Non-pigmented ciliary epithelial cell (primary cell): ENCODE measurements at regions not wholly inside any gene's neighbourhood (a gene's known extent, or its start where the extent isn't known, plus 50 kb on each side); places are given as distances from the start of the nearest gene placed in this dataset.
A peak's percentile ranks its signal among the peaks of the same experiment; 100 is the strongest.

Experiments used
- DNase-seq: peaks from one replicate; pipeline ENCODE4 v3.0.0-alpha.2; 2010; ENCODE audit warnings: low read depth

- DNase-seq: no peak
These were observed 1694.4 kb downstream of the EFNB2 start for GRCh38 chr13:104841110-104841509.

- no peak for DNase-seq
These were observed 1697.7 kb downstream of the EFNB2 start for GRCh38 chr13:104837756-104838155.

- DNase-seq: no peak
These were observed 1702.2 kb downstream of the EFNB2 start for GRCh38 chr13:104833221-104833620.

GRCh38 chr13:104832231-104832630, 1703.2 kb downstream of the EFNB2 start:
- DNase-seq: no peak

GRCh38 chr13:104831831-104832230, 1703.6 kb downstream of the EFNB2 start:
- DNase-seq: no peak

- DNase-seq: no peak
These were observed 1711.8 kb downstream of the EFNB2 start for GRCh38 chr13:104823709-104824108.

GRCh38 chr13:104823071-104823470, 1712.4 kb downstream of the EFNB2 start:
- DNase-seq: no peak

- DNase-seq: no peak
These were observed 1718.2 kb downstream of the EFNB2 start for GRCh38 chr13:104817271-104817670.

- DNase-seq: no peak
These were observed 1718.7 kb downstream of the EFNB2 start for GRCh38 chr13:104816726-104817125.

GRCh38 chr13:104810242-104810641, 1725.2 kb downstream of the EFNB2 start:
- no peak for DNase-seq

- DNase-seq: no peak
These were observed 1726.0 kb downstream of the EFNB2 start for GRCh38 chr13:104809483-104809882.

GRCh38 chr13:104805346-104805745, 1730.1 kb downstream of the EFNB2 start:
- DNase-seq: no peak

GRCh38 chr13:104799152-104799551, 1732.9 kb upstream of the SLC10A2 start:
- DNase-seq: no peak

GRCh38 chr13:104798486-104798885, 1732.3 kb upstream of the SLC10A2 start:
- DNase-seq: no peak

- DNase-seq: no peak
These were observed 1730.4 kb upstream of the SLC10A2 start for GRCh38 chr13:104796581-104796980.

GRCh38 chr13:104785952-104786351, 1719.7 kb upstream of the SLC10A2 start:
- DNase-seq: no peak

- DNase-seq: no peak
These were observed 1718.7 kb upstream of the SLC10A2 start for GRCh38 chr13:104784891-104785290.

GRCh38 chr13:104782741-104783140, 1716.5 kb upstream of the SLC10A2 start:
- no peak for DNase-seq

- peak; percentile 28 for DNase-seq
These were observed 1713.2 kb upstream of the SLC10A2 start for GRCh38 chr13:104779311-104779993.

- DNase-seq: peak; percentile 22
These were observed 1707.6 kb upstream of the SLC10A2 start for GRCh38 chr13:104773775-104774174.

GRCh38 chr13:104769545-104769944, 1703.3 kb upstream of the SLC10A2 start:
- DNase-seq: no peak

- no peak for DNase-seq
These were observed 1700.1 kb upstream of the SLC10A2 start for GRCh38 chr13:104766319-104766718.

- no peak for DNase-seq
These were observed 1698.4 kb upstream of the SLC10A2 start for GRCh38 chr13:104764600-104764999.

- no peak for DNase-seq
These were observed 1692.9 kb upstream of the SLC10A2 start for GRCh38 chr13:104759069-104759468.
